DMS 273 (cell line): ENCODE measurements at regions not wholly inside any gene's neighbourhood (a gene's known extent, or its start where the extent isn't known, plus 50 kb on each side); places are given as distances from the start of the nearest gene placed in this dataset.

ENCODE experiments used
- DNase-seq: peaks from one replicate; lab custom pipeline; 2025; ENCODE audit not compliant: unreplicated experiment; lab: John Stamatoyannopoulos, UW

GRCh38 chr2:138430181-138430580, 71.4 kb upstream of the SPOPL start:
- DNase-seq: no peak

DNA sequence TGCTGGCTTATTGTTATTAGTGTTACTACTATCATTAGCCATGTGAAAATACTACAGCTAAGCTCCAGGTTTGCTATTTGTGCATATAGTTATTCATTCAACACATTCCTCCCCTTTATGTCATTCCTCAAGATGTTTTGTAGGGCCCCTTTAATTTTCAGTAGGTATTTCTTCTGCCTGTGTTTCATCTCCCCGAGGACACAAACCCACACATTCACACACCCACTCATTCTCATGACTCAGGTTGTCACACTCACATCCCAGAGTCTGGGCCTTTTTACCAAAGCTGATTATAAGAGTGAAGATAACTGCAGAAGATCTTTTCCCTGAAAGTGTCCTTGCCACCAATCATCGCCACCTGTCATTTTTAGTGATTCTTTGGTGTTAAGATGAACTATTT, 68.6 kb upstream of the SPOPL start:
- no peak for DNase-seq

DNA sequence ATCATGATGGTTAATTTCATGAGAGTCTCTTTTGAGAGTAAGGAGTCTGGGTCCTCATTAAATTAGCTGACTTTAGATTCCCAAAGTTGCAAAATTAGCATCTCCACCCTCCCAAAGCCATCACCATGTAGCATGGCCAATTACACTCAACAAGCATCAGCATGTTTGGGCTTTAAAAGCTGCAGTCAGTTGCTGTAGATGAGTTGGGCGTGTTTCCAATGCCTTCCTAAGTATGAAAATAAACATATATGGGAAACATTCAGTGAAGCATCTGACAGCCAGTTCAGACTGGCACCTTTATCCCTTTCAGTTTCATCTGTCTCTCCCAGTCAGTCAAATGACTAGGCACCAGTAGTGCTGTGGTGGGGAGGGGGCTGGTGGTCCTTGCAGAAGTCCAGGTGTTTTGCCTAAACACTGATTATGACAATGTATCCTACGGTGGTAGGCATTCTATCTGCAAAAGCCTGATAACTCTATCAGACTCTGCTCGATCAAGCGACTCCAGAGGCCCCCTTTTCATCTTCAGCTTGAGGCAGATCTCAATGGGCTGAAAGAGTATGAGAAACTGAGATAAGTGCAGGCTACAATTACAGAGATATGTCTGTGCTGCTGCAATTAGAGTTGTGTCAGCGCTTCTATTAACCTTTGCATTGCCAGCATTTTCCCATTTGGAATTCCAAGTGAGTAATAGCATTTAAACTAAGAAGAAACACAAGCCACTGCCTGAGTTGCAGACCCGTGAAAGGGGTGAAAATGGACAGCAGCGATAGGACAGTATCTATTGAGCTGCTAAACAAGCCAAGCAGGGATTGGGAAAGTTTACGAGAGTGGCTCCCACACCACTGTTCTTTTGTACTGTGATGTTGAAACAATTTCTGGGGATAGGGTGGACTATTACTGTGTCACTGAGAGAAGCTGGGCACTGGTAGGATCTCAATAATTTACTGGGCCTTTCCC, 67.3 kb upstream of the SPOPL start:
- peak; percentile 64 for DNase-seq

GRCh38 chr2:138435701-138436100, 65.9 kb upstream of the SPOPL start:
- no peak for DNase-seq

DNA sequence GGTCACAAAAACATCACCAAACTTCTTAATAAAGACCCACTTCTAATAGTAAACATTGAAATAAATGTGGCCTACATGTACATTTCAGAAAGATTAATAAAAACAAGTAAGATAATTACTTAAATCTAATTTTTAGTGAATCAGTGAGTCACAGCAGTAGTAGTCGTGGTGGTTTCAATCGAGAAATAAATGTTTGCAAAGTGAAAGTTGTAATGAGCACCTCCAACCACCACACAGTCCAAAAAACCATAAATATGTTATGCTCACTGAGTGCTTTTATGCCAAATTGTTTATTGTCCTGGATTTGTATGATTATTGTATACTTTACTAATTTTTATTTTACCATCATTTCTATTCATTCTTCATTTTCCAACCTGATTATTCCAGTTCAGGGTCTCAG, 61.8 kb upstream of the SPOPL start:
- no peak for DNase-seq

- no peak for DNase-seq
Observed at GRCh38 chr2:138440759-138441158, 60.8 kb upstream of the SPOPL start.

GRCh38 chr2:138441916-138442315, 59.7 kb upstream of the SPOPL start:
- DNase-seq: no peak

DNA sequence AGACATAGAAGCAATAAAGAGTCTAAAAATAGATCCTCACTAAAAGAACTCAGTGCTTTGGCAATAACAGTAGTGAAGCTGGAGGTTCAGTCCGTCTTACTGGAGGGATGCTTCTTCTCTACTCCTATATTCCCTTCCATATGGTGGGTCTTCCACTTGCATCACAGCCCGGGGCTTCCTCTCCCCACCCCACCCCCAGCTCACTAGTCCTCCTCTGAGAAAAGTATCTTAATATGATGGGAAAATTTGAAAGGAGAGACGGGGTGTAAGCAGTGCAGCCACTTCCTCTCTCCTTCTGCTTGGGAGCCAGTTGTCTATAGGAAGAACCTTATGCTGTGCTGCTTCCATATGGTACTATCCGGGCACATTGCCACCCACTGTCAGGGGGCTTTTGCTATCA, 57.2 kb upstream of the SPOPL start:
- DNase-seq: peak; percentile 88

DNA sequence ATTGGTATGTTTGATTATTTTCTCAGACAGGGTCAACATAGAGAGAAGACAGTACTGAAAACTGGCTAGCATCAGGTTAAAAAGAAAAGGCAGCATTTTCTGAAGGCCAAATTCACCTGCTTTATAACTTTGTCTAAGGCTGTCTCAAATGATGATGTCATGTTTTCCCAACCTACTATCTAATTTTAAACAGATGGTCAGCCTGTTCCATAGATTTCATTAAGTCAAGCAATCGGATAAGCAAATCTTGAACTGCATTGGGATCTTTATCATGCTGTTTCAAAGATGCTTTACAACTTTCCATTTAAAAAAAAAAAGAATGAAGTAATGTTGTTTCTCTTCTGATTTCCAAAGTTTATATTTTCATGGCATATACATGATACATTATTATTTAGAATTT, 56.3 kb upstream of the SPOPL start:
- peak; percentile 82 for DNase-seq

DNA sequence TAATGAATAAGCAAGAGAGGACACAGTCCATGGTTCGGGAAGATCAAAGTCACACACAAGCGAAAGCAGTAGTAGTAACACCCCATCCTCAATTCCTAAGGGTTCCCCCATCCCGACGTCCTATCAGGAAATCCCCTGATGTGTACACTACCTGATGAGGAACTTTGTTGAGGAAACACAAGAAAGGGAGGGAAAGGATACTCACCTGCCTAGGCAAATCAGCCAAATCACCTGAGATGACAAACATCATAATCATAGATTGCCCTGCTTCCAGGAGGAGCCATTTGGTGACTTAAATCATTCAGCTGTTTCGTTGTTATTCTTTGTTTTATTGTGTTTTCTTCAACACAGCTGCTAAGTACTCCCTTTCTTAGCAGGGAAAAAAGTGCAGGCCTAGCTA, 55.5 kb upstream of the SPOPL start:
- no peak for DNase-seq

GRCh38 chr2:138447889-138448570, 53.5 kb upstream of the SPOPL start:
- DNase-seq: no peak
